Skin epidermis (tissue), 12 donors: ENCODE measurements at regions not wholly inside any gene's neighbourhood (a gene's known extent, or its start where the extent isn't known, plus 50 kb on each side); places are given as distances from the start of the nearest gene placed in this dataset.
"Not testable (repeated sequence)": the region's sequence is repeated elsewhere in the genome, so short reads cannot be mapped to it uniquely, and the experiment has no call there.

ENCODE experiments used
- H3K27ac ChIP-seq, 21 experiments: fragments of 200-600 bp; sonication (generic) in 11 of 21; one replicate each; pipeline ENCODE4 v1.5.0; 2020; ENCODE audit warnings: mild to moderate bottlenecking in 3 of 21, inconsistent platforms in 2 of 21, moderate library complexity in 2 of 21
- H3K4me3 ChIP-seq, 7 experiments: fragments of 200-600 bp; sonication (generic) in 2 of 7; one replicate each; pipeline ENCODE4 v1.5.0; 2020; ENCODE audit warnings: inconsistent platforms in 2 of 7, mild to moderate bottlenecking in 2 of 7, moderate library complexity in 1 of 7

GRCh38 chr3:6417174-6417573 lies 443.7 kb upstream of the GRM7 start:
- Histone ChIP-seq H3K4me3 (no peak overlapping the region), H3K27ac (no peak overlapping the region)

GRCh38 chr3:6418485-6418884 lies 442.4 kb upstream of the GRM7 start:
- H3K27ac ChIP-seq, result no peak overlapping the region
- H3K4me3 ChIP-seq, result no peak overlapping the region

- no peak overlapping the region for H3K4me3 ChIP-seq
- H3K27ac ChIP-seq, result no peak overlapping the region
Observed at GRCh38 chr3:6421666-6422445, 439.1 kb upstream of the GRM7 start.

GRCh38 chr3:6425289-6425820 lies 435.6 kb upstream of the GRM7 start:
- H3K27ac ChIP-seq, result no peak overlapping the region
- no peak overlapping the region for H3K4me3 ChIP-seq

- H3K4me3 ChIP-seq, H3K27ac ChIP-seq: not testable (repeated sequence)
Observed at GRCh38 chr3:6428276-6428675, 432.6 kb upstream of the GRM7 start.

GRCh38 chr3:6435951-6436350 lies 425.0 kb upstream of the GRM7 start:
- no peak overlapping the region for H3K4me3 ChIP-seq
- no peak overlapping the region for H3K27ac ChIP-seq

- no peak overlapping the region for H3K4me3 ChIP-seq
- no peak overlapping the region for H3K27ac ChIP-seq
Observed at GRCh38 chr3:6437631-6438030, 423.3 kb upstream of the GRM7 start.

- Histone ChIP-seq H3K27ac (no peak overlapping the region), H3K4me3 (no peak overlapping the region)
Observed at GRCh38 chr3:6438031-6438430, 422.9 kb upstream of the GRM7 start.

GRCh38 chr3:6439226-6439625 lies 421.7 kb upstream of the GRM7 start:
- H3K4me3 ChIP-seq, result no peak overlapping the region
- H3K27ac ChIP-seq, result no peak overlapping the region

- Histone ChIP-seq H3K4me3 (no peak overlapping the region), H3K27ac (no peak overlapping the region)
Observed at GRCh38 chr3:6439824-6440223, 421.1 kb upstream of the GRM7 start.

GRCh38 chr3:6444888-6445658 lies 415.8 kb upstream of the GRM7 start:
- Histone ChIP-seq H3K27ac (no peak overlapping the region), H3K4me3 (no peak overlapping the region)

- H3K27ac ChIP-seq, result no peak overlapping the region
- no peak overlapping the region for H3K4me3 ChIP-seq
Observed at GRCh38 chr3:6447166-6447801, 413.6 kb upstream of the GRM7 start.

- no peak overlapping the region for H3K27ac ChIP-seq
- no peak overlapping the region for H3K4me3 ChIP-seq
Observed at GRCh38 chr3:6448011-6448410, 412.9 kb upstream of the GRM7 start.

- Histone ChIP-seq H3K4me3 (no peak overlapping the region), H3K27ac (no peak overlapping the region)
Observed at GRCh38 chr3:6449099-6449498, 411.8 kb upstream of the GRM7 start.

GRCh38 chr3:6452974-6453373 lies 407.9 kb upstream of the GRM7 start:
- no peak overlapping the region for H3K4me3 ChIP-seq
- H3K27ac ChIP-seq, result no peak overlapping the region

GRCh38 chr3:6455031-6455430 lies 405.9 kb upstream of the GRM7 start:
- Histone ChIP-seq H3K27ac (no peak overlapping the region), H3K4me3 (no peak overlapping the region)

GRCh38 chr3:6467186-6467585 lies 393.7 kb upstream of the GRM7 start:
- H3K27ac ChIP-seq, result no peak overlapping the region
- no peak overlapping the region for H3K4me3 ChIP-seq

- no peak overlapping the region for H3K4me3 ChIP-seq
- no peak overlapping the region for H3K27ac ChIP-seq
Observed at GRCh38 chr3:6468589-6468988, 392.3 kb upstream of the GRM7 start.

- Histone ChIP-seq H3K27ac (no peak overlapping the region), H3K4me3 (no peak overlapping the region)
Observed at GRCh38 chr3:6471744-6472143, 389.2 kb upstream of the GRM7 start.

GRCh38 chr3:6490487-6491327 lies 370.2 kb upstream of the GRM7 start:
- H3K27ac ChIP-seq, result not testable (repeated sequence)
- peak overlapping the region in 2 of 7 experiments; percentile 3 to 12 for H3K4me3 ChIP-seq
